GM19463 (cell line): ENCODE measurements at regions not wholly inside any gene's neighbourhood (a gene's known extent, or its start where the extent isn't known, plus 50 kb on each side); places are given as distances from the start of the nearest gene placed in this dataset.

Experiments
- ATAC-seq: cut with Tn5 transposase; IDR thresholded peaks from one replicate; pipeline ENCODE4 v1.9.1; 2021; ENCODE audit warnings: mild to moderate bottlenecking, moderate library complexity; ENCODE audit not compliant: unreplicated experiment

- ATAC-seq = no peak
Observed at GRCh38 chr7:155984609-155985405, 172.5 kb upstream of the SHH start.

GRCh38 chr7:155984028-155984580 is 171.8 kb upstream of the SHH start:
- no peak for ATAC-seq

DNA sequence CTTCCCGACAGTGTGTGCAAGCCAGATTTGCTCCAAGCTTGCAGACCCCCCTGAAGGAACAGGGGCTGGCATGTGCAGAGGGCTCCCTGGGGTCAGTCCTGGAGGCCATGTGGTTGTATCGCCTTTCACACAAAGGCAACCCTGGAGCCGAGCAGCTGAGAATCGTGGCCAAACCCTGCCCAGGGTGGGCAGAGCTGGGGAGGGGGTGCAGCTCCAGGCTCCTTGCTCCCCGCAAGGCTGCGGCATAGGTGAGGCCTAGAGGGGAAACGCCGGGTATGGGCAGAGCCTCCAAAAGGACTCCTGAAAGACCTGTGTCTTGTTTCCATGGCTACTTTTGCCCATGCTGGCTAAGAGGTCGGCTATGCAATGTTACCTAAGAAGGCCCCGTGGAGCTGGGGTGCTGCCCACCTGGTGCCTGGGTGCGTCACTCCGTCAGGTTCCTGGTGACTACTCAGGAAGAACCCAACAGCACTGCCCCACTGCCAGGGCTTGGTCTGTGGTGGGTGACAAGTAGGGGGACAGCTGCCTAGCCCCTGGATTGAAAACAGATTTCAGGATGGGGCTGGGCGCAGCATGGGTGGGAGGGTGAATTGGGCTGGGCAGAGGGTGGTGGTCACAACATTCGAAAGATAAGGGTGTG is 171.0 kb upstream of the SHH start:
- no peak for ATAC-seq

DNA sequence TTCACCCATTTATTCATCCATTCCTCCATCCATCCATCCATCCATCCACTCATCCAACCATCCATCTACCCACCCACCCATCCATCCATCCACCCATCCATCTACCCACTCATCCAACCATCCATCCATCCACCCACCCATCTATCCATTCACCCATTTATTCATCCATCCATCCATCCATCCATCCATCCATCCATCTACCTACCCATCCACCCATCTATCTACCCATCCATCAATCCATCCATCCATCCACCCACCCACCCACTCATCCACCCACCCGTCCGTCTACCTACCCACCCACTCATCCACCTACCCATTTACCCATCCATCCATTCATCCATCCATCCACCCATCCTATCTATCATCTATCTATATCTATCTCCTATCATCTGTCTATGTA is 169.4 kb upstream of the SHH start:
- no peak for ATAC-seq

GRCh38 chr7:155980841-155981240 is 168.6 kb upstream of the SHH start:
- ATAC-seq = no peak

GRCh38 chr7:155979994-155980393 is 167.7 kb upstream of the SHH start:
- ATAC-seq = no peak

- no peak for ATAC-seq
Observed at GRCh38 chr7:155979566-155979965, 167.3 kb upstream of the SHH start.

DNA sequence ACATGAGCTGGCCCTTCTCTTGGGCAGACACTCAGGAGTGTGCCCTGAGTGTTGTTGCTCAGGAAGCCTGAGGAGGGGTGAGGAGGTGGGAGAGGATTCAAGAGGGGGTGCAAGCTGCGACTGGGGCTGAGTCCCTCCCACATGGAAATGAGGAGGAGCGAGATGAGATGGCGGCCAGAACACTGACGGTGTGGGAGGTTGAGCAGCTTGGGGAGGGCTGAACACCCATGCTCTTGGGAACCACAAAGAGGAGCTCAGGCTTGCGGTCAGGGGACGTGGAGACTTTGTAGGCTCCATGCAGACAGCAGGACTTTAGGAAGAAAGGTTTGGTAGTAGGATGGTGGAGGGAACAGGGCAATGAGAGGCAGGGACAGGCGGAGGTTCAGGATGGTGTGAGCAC is 163.2 kb upstream of the SHH start:
- no peak for ATAC-seq

DNA sequence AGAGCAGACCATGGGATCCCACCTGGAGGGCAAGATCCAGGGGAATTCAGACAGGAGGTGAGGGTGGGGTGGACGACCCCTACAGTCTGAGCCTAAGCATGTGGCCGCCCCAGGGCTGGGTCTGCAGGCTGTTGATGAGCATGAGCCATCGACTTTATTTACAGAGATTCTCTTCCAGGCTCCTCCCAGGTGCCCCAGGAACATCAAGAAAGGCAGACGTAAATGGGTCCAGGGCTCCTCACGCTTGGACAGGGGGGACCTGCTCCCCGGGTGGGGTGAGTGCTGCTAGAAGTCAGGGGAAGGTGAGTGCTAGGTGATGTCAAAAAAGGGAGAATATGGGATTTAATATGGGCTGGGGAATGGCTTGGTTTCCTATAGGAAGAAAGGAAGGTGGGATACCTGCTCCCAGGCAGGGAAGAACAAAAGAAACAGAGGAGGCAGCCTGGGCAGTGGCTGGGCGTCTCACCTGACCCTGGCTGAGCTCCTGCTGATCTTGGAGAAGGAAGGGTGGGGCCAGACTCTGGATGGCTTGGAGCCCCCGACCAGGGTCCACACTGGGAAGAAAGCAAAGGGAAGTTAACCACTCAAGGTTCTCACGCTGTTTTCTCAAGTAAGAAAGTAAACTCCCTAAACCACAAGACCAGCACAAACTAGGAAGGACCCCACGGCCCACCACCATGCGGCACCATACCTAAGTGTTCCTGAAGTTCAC is 162.1 kb upstream of the SHH start:
- no peak for ATAC-seq

- ATAC-seq = no peak
Observed at GRCh38 chr7:155973451-155973997, 161.3 kb upstream of the SHH start.

DNA sequence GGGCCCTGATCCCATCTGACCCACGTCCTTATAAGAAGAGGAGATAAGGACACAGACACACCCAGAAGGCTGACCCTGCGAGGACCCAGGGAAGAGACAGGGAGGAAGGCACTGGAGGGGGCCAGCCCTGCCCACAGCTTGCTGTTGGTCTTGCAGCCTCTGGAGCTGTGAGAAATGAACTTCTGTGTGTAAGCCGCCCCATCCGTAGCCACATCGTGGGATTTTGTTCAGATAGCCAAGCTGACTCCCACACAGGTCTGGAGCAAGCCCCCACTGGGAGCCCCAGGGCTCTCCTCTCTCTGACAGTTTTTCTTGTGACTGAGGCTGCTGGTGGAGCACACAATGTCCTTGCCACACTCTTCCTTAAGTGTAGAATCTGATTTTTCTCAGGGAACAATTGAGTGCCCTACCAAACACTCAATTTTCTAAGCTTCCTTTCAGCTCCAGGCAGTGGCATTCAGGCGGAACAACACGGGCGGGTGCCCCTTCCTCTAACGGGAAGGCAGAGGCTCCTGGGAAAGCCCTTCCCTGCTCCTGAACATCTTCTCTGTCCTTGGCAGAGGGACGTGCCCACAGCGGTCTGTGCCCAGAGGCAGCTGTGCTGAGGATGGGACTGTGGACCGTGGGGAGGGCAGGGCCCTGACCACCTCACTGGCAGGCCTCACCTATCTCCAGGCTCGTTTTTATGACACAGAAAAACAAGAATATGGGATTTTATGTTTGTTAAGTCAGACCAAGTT is 160.6 kb upstream of the SHH start:
- ATAC-seq = no peak

DNA sequence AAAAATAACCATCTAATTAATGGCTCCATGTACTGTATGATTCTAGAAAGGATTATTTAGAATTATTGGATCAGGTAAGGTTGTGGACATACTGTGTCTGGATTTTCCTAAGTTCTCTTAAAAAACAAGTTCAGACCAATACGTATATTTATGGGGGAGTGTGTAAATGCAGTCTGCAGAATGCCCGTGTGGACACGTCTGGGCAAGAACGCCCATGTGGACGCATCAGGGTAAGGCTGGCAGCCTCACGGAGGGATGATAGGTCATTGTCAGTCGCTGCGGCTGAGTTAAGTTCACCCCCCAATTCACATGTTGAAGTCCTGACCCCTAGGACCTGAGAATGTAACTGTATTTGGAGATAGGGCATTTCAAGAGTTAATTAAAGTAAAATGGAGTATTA is 160.0 kb upstream of the SHH start:
- ATAC-seq = no peak

DNA sequence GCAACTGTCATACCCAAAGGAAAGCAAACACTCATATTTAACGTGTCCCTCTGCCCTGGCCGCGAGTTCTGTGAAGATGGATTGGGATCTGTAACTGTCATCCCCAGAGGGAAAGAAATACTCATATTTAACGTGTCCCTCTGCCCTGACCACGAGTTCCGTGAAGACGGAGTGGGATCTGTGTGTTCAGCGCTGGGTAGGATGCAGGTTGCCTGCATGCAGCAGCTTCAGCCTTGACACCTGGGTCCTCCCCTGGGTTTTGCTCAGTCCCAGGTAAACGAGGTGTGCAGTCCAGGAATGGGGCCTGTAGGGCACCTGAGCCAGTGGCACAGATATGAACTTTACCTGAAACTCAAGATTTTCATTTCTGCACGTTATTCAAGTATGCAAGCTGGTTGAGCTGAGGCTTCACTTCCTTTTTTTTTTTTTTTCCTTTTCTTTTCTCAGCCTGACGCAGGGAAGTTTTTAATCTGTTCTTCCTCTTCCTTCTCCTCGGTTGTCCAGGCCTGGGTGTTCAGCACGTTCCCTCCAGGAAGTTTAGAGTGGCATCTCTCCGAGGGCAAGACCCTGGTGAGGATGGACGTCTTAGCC is 159.0 kb upstream of the SHH start:
- ATAC-seq = no peak

GRCh38 chr7:155969192-155969929 is 157.1 kb upstream of the SHH start:
- ATAC-seq = no peak

DNA sequence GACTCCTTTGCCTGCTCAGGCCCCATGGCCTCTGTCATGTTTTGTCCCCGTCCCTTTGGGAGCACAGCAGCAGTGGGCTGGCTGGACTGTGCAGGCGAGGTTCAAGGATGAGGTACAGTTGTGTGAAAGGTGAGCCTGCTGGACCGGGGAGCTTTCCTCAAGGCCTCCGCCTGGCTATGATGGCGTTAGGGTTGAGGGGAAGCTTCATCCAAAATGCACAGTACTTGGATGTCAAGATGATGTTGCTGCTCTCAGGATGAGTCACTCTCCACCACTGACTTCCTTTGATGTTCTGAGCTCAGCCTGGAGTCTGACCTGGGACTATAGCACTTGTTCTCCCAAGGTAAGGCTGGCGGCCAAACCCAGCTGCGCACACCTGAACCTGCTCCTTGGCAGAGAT is 152.7 kb upstream of the SHH start:
- no peak for ATAC-seq

- no peak for ATAC-seq
Observed at GRCh38 chr7:155964543-155964942, 152.3 kb upstream of the SHH start.

DNA sequence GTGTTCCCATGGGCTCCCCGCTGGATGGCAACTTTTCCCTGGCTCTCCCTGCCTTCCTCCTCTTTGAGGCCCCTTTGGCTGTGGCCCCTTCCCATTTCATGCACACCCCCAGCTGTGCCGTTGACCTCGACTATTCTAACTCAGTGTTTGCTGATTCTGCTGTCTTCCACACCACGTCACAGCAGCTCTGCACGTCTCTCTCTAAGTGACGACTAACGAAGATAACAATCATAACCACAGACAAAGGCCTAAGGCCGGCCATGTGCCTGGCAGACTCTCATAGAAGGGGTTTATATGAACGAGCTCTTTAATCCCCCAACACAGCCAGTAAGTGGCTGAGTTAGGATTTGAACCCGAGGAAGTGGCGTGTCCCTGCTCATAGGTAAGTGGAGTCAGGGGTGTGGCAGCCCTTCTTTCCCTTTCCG is 151.5 kb upstream of the SHH start:
- no peak for ATAC-seq

- ATAC-seq = no peak
Observed at GRCh38 chr7:155963356-155963755, 151.1 kb upstream of the SHH start.

DNA sequence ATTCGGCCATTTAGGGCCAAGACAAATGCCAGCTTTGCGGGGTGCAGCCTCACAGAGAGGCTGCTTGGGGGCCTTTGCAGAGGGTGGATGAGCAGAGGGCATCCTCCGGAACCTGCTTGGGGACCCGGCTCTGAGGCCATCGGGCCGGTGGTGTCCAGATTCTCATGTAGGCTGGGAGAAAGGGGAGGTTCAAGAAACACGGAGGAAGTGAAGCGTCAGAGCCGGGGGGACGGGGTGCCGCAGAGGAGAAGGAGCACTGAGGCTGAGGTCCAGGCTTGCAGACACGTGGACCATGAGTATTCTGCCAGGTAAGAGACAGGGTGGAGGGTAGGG is 150.7 kb upstream of the SHH start:
- ATAC-seq = no peak
